DOHH2 (cell line): ENCODE measurements at regions not wholly inside any gene's neighbourhood (a gene's known extent, or its start where the extent isn't known, plus 50 kb on each side); places are given as distances from the start of the nearest gene placed in this dataset.

Source experiments
- CTCF ChIP-seq: fragments of 200-600 bp; sonication (generic); IDR thresholded peaks from one replicate; pipeline ENCODE4 v1.5.1; 2014; ENCODE audit warnings: antibody characterized with exemption, mild to moderate bottlenecking, low read depth, low read length; ENCODE audit not compliant: poor library complexity, severe bottlenecking
- EZH2phosphoT487 ChIP-seq: fragments of 200-600 bp; sonication (generic); IDR thresholded peaks from 2 replicates; pipeline ENCODE4 v1.6.1; 2017; ENCODE audit warnings: borderline replicate concordance, mild to moderate bottlenecking, antibody characterized with exemption, low read length, moderate library complexity, mixed read lengths

GRCh38 chr5:32520356-32520755, 65.0 kb upstream of the SUB1 start:
- TF ChIP-seq CTCF (no peak), EZH2phosphoT487 (no peak)
